ENCODE measurements at regions not wholly inside any gene's neighbourhood (a gene's known extent, or its start where the extent isn't known, plus 50 kb on each side); places are given as distances from the start of the nearest gene placed in this dataset.

GRCh38 chr15:95503640-95504225, 826.8 kb upstream of the NR2F2 start:
- in situ Hi-C loops (cut with HindIII; ENCODE audit: low sequenced_read_pairs), result no loop called here

GRCh38 chr15:95511671-95512070, 818.8 kb upstream of the NR2F2 start:
- in situ Hi-C loops (cut with HindIII; ENCODE audit: low sequenced_read_pairs), result no loop called here
- DNase-seq (ENCODE audit: low spot score), result no peak

More at GRCh38 chr15:95503640-95504225, 826.8 kb upstream of the NR2F2 start:
- DNase-seq (ENCODE audit: low spot score), result no peak

GRCh38 chr15:95512906-95513305, 817.6 kb upstream of the NR2F2 start:
- in situ Hi-C loops (cut with HindIII; ENCODE audit: low sequenced_read_pairs), result no loop called here
- no peak for DNase-seq (ENCODE audit: low spot score)

- no peak for DNase-seq (ENCODE audit: low spot score)
- in situ Hi-C loops (cut with HindIII; ENCODE audit: low sequenced_read_pairs), result no loop called here
These were observed 810.6 kb upstream of the NR2F2 start for GRCh38 chr15:95519887-95520286.

- in situ Hi-C loops (cut with HindIII; ENCODE audit: low sequenced_read_pairs), result no loop called here
- DNase-seq (ENCODE audit: low spot score), result no peak
These were observed 810.0 kb upstream of the NR2F2 start for GRCh38 chr15:95520511-95520910.

- in situ Hi-C loops (cut with HindIII; ENCODE audit: low sequenced_read_pairs), result no loop called here
- no peak for DNase-seq (ENCODE audit: low spot score)
These were observed 809.6 kb upstream of the NR2F2 start for GRCh38 chr15:95520922-95521321.

GRCh38 chr15:95522533-95522932, 808.0 kb upstream of the NR2F2 start:
- no peak for DNase-seq (ENCODE audit: low spot score)

GRCh38 chr15:95528920-95529319, 801.6 kb upstream of the NR2F2 start:
- no peak for DNase-seq (ENCODE audit: low spot score)
- in situ Hi-C loops (cut with HindIII; ENCODE audit: low sequenced_read_pairs), result no loop called here

More at GRCh38 chr15:95522533-95522932, 808.0 kb upstream of the NR2F2 start:
- in situ Hi-C loops (cut with HindIII; ENCODE audit: low sequenced_read_pairs), result no loop called here

- in situ Hi-C loops (cut with HindIII; ENCODE audit: low sequenced_read_pairs), result no loop called here
These were observed 793.9 kb upstream of the NR2F2 start for GRCh38 chr15:95536638-95537037.

GRCh38 chr15:95538693-95539092, 791.8 kb upstream of the NR2F2 start:
- DNase-seq (ENCODE audit: low spot score), result no peak
- in situ Hi-C loops (cut with HindIII; ENCODE audit: low sequenced_read_pairs), result no loop called here

More at GRCh38 chr15:95536638-95537037, 793.9 kb upstream of the NR2F2 start:
- DNase-seq (ENCODE audit: low spot score), result no peak

- no peak for DNase-seq (ENCODE audit: low spot score)
- in situ Hi-C loops (cut with HindIII; ENCODE audit: low sequenced_read_pairs), result no loop called here
These were observed 789.2 kb upstream of the NR2F2 start for GRCh38 chr15:95541301-95541700.

GRCh38 chr15:95549168-95549738, 781.2 kb upstream of the NR2F2 start:
- in situ Hi-C loops (cut with HindIII; ENCODE audit: low sequenced_read_pairs), result no loop called here

GRCh38 chr15:95550702-95551101, 779.8 kb upstream of the NR2F2 start:
- in situ Hi-C loops (cut with HindIII; ENCODE audit: low sequenced_read_pairs), result no loop called here
- no peak for DNase-seq (ENCODE audit: low spot score)

More at GRCh38 chr15:95549168-95549738, 781.2 kb upstream of the NR2F2 start:
- DNase-seq (ENCODE audit: low spot score), result no peak

GRCh38 chr15:95556225-95556624, 774.3 kb upstream of the NR2F2 start:
- no peak for DNase-seq (ENCODE audit: low spot score)
- in situ Hi-C loops (cut with HindIII; ENCODE audit: low sequenced_read_pairs), result no loop called here

GRCh38 chr15:95556866-95557225, 773.7 kb upstream of the NR2F2 start:
- DNase-seq (ENCODE audit: low spot score), result no peak
- in situ Hi-C loops (cut with HindIII; ENCODE audit: low sequenced_read_pairs), result no loop called here

- in situ Hi-C loops (cut with HindIII; ENCODE audit: low sequenced_read_pairs), result no loop called here
- no peak for DNase-seq (ENCODE audit: low spot score)
These were observed 773.1 kb upstream of the NR2F2 start for GRCh38 chr15:95557226-95558046.

- DNase-seq (ENCODE audit: low spot score), result no peak
These were observed 772.4 kb upstream of the NR2F2 start for GRCh38 chr15:95558131-95558530.

GRCh38 chr15:95558916-95559315, 771.6 kb upstream of the NR2F2 start:
- in situ Hi-C loops (cut with HindIII; ENCODE audit: low sequenced_read_pairs), result no loop called here
- DNase-seq (ENCODE audit: low spot score), result no peak

More at GRCh38 chr15:95558131-95558530, 772.4 kb upstream of the NR2F2 start:
- in situ Hi-C loops (cut with HindIII; ENCODE audit: low sequenced_read_pairs), result no loop called here

GRCh38 chr15:95559875-95560394, 770.6 kb upstream of the NR2F2 start:
- in situ Hi-C loops (cut with HindIII; ENCODE audit: low sequenced_read_pairs), result no loop called here
- no peak for DNase-seq (ENCODE audit: low spot score)

GRCh38 chr15:95561463-95561862, 769.0 kb upstream of the NR2F2 start:
- in situ Hi-C loops (cut with HindIII; ENCODE audit: low sequenced_read_pairs), result no loop called here
- DNase-seq (ENCODE audit: low spot score), result no peak

All from G401 (cell line).